H1 (cell line): ENCODE measurements at regions not wholly inside any gene's neighbourhood (a gene's known extent, or its start where the extent isn't known, plus 50 kb on each side); places are given as distances from the start of the nearest gene placed in this dataset.

Experiments used
- CTCF ChIA-PET: fragments of 300-600 bp; sonication (Branson Sonifier 250); formaldehyde crosslinking; loops from one replicate; lab custom pipeline; 2021; ENCODE audit not compliant: partially characterized antibody; lab: Charles Lee
- POLR2A ChIA-PET: fragments of 300-600 bp; sonication (Branson Sonifier 250); formaldehyde crosslinking; loops from one replicate; lab custom pipeline; 2021; ENCODE audit warnings: inconsistent platforms; ENCODE audit not compliant: partially characterized antibody; lab: Charles Lee
- DNase-seq, 2 experiments: peaks; one replicate each; pipeline versions ENCODE4 v3.0.0 to v3.0.0-alpha.2; 2010 to 2022; ENCODE audit warnings: low spot score in 2 of 2, low read depth in 1 of 2, mixed read lengths in 1 of 2
- FAIRE-seq: peaks from 2 replicates; lab custom pipeline; 2011; peaks lifted over from hg19 to GRCh38; lab: Jason Lieb, UNC
- H2AFZ ChIP-seq: 2 replicates; pipeline ENCODE4 v1.8.1; 2012; ENCODE audit warnings: low read length, inconsistent platforms
- H2AK5ac ChIP-seq: 2 replicates; pipeline ENCODE4 v1.6.1; 2013; ENCODE audit warnings: low read depth, low read length
- H2BK120ac ChIP-seq: replicated peaks from 2 replicates; pipeline ENCODE3; 2013; ENCODE audit warnings: low read depth, low read length, inconsistent platforms
- H2BK12ac ChIP-seq: 2 replicates; pipeline ENCODE4 v1.6.1; 2013; ENCODE audit warnings: low read depth, low read length
- H2BK15ac ChIP-seq: 2 replicates; pipeline ENCODE4 v1.6.1; 2013; ENCODE audit warnings: low read length
- H2BK20ac ChIP-seq: 2 replicates; pipeline ENCODE4 v1.6.1; 2013; ENCODE audit warnings: low read length
- H2BK5ac ChIP-seq: 2 replicates; pipeline ENCODE4 v1.6.1; 2013; ENCODE audit warnings: low read depth, low read length
- H3K14ac ChIP-seq: 2 replicates; pipeline ENCODE4 v1.6.1; 2013; ENCODE audit warnings: inconsistent platforms; ENCODE audit not compliant: insufficient read length
- H3K18ac ChIP-seq: 2 replicates; pipeline ENCODE4 v1.6.1; 2013; ENCODE audit warnings: low read length; ENCODE audit errors: extremely low read depth
- H3K23ac ChIP-seq: 2 replicates; pipeline ENCODE4 v1.6.1; 2013; ENCODE audit warnings: inconsistent platforms; ENCODE audit not compliant: insufficient read length
- H3K23me2 ChIP-seq: 2 replicates; pipeline ENCODE4 v1.6.1; 2013; ENCODE audit warnings: low read depth, low read length
- H3K27ac ChIP-seq: 2 replicates; pipeline ENCODE4 v1.6.1; 2011; ENCODE audit warnings: low read depth, low read length, inconsistent platforms
- H3K27me3 ChIP-seq, 4 experiments: replicated peaks in 1 of 4; 1 replicate in 1 of 4; 2 replicates in 3 of 4; pipeline versions ENCODE4 v1.6.1 to v1.8.1; 2011 to 2013; ENCODE audit warnings: low read length in 3 of 4, mild to moderate bottlenecking in 3 of 4, inconsistent platforms in 2 of 4, mixed read lengths in 2 of 4, moderate library complexity in 1 of 4; ENCODE audit not compliant: control insufficient read depth in 3 of 4, insufficient read depth in 3 of 4; ENCODE audit errors: extremely low read depth in 1 of 4
- H3K36me3 ChIP-seq, 4 experiments: 2 replicates each; pipeline versions ENCODE4 v1.6.1 to v1.8.1; 2011 to 2013; ENCODE audit warnings: mild to moderate bottlenecking in 4 of 4, low read length in 3 of 4, moderate library complexity in 2 of 4, control low read depth in 1 of 4, inconsistent platforms in 1 of 4; ENCODE audit not compliant: insufficient read depth in 4 of 4, control insufficient read depth in 2 of 4
- H3K4ac ChIP-seq: replicated peaks from 2 replicates; pipeline ENCODE3; 2013; ENCODE audit warnings: low read length, low read depth, mixed read lengths, inconsistent platforms; ENCODE audit not compliant: insufficient read length
- H3K4me1 ChIP-seq, 4 experiments: replicated peaks in 1 of 4; 1 replicate in 1 of 4; 2 replicates in 3 of 4; pipeline versions ENCODE4 v1.6.1 to v1.8.1; 2011 to 2013; ENCODE audit warnings: low read length in 3 of 4, inconsistent platforms in 2 of 4, mixed read lengths in 1 of 4; ENCODE audit not compliant: insufficient read depth in 4 of 4, control insufficient read depth in 3 of 4
- H3K4me2 ChIP-seq, 2 experiments: 2 replicates each; pipeline versions ENCODE4 v1.6.1 to v1.8.1; 2011 to 2013; ENCODE audit warnings: low read depth in 2 of 2, low read length in 2 of 2, control low read depth in 1 of 2, inconsistent platforms in 1 of 2, mild to moderate bottlenecking in 1 of 2; ENCODE audit not compliant: insufficient read depth in 1 of 2
- H3K4me3 ChIP-seq, 4 experiments: fragments of 200-600, 300-600 bp in 1 of 4; sonication (generic), shearing (Covaris generic), sonication (Bioruptor Twin) in 1 of 4; 2 replicates each; pipeline versions ENCODE4 v1.5.1 to v1.8.1; 2011 to 2016; ENCODE audit warnings: low read length in 4 of 4, low read depth in 3 of 4, control low read depth in 2 of 4, inconsistent platforms in 2 of 4, mild to moderate bottlenecking in 2 of 4, mixed read lengths in 1 of 4, moderate library complexity in 1 of 4; ENCODE audit not compliant: insufficient read depth in 2 of 4; ENCODE audit errors: extremely low read depth in 1 of 4
- H3K56ac ChIP-seq: replicated peaks from 2 replicates; pipeline ENCODE3; 2013; ENCODE audit warnings: low read depth, mild to moderate bottlenecking, mixed read lengths, low read length, inconsistent platforms; ENCODE audit not compliant: insufficient read length
- H3K79me1 ChIP-seq: 2 replicates; pipeline ENCODE4 v1.6.1; 2013; ENCODE audit warnings: low read depth, low read length, control low read depth
- H3K79me2 ChIP-seq, 2 experiments: 2 replicates each; pipeline versions ENCODE4 v1.6.1 to v1.8.1; 2012 to 2013; ENCODE audit warnings: low read length in 2 of 2, mild to moderate bottlenecking in 2 of 2, inconsistent platforms in 1 of 2; ENCODE audit not compliant: insufficient read depth in 2 of 2, control insufficient read depth in 1 of 2
- H3K9ac ChIP-seq, 4 experiments: replicated peaks in 1 of 4; 1 replicate in 1 of 4; 2 replicates in 3 of 4; pipeline versions ENCODE4 v1.6.1 to v1.8.1; 2011 to 2013; ENCODE audit warnings: low read depth in 3 of 4, low read length in 3 of 4, control low read depth in 2 of 4, mild to moderate bottlenecking in 2 of 4, moderate library complexity in 2 of 4, inconsistent platforms in 1 of 4; ENCODE audit errors: extremely low read depth in 1 of 4
- H3K9me3 ChIP-seq, 2 experiments: 2 replicates each; pipeline versions ENCODE4 v1.6.1 to v1.8.1; 2012 to 2013; ENCODE audit warnings: mild to moderate bottlenecking in 2 of 2, moderate library complexity in 2 of 2, control low read depth in 1 of 2, inconsistent platforms in 1 of 2, low read depth in 1 of 2, low read length in 1 of 2, mixed read lengths in 1 of 2; ENCODE audit not compliant: insufficient read depth in 2 of 2
- H4K20me1 ChIP-seq, 2 experiments: replicated peaks in 1 of 2; 2 replicates each; pipeline versions ENCODE3 to v1.8.1; 2011 to 2013; ENCODE audit warnings: inconsistent platforms in 2 of 2, low read length in 2 of 2, mild to moderate bottlenecking in 1 of 2; ENCODE audit not compliant: insufficient read depth in 2 of 2, control insufficient read depth in 1 of 2
- H4K5ac ChIP-seq: 2 replicates; pipeline ENCODE4 v1.6.1; 2013; ENCODE audit warnings: low read length, low read depth, mixed read lengths, inconsistent platforms; ENCODE audit not compliant: insufficient read length
- H4K8ac ChIP-seq: 2 replicates; pipeline ENCODE4 v1.8.0; 2013; ENCODE audit warnings: mild to moderate bottlenecking, moderate library complexity, low read length, inconsistent platforms; ENCODE audit not compliant: insufficient read depth; ENCODE audit errors: extremely low read depth
- H4K91ac ChIP-seq: replicated peaks from 2 replicates; pipeline ENCODE3; 2013; ENCODE audit warnings: low read length, mixed read lengths, inconsistent platforms; ENCODE audit not compliant: insufficient read length
- FOSL1 ChIP-seq: IDR thresholded peaks from 2 replicates; pipeline ENCODE4 v1.6.1; 2011; ENCODE audit warnings: mild to moderate bottlenecking, low read depth, low read length, moderate library complexity; ENCODE audit not compliant: insufficient read depth
- RAD21 ChIP-seq, 2 experiments: IDR thresholded peaks in 1 of 2; conservative IDR thresholded peaks in 1 of 2; 2 replicates each; pipeline ENCODE4 v1.6.1; 2011; ENCODE audit warnings: low read depth in 2 of 2, low read length in 2 of 2, improper control_type of control experiment in 1 of 2, inconsistent platforms in 1 of 2, mild to moderate bottlenecking in 1 of 2, moderate library complexity in 1 of 2
- RFX5 ChIP-seq: IDR thresholded peaks from 2 replicates; pipeline ENCODE4 v1.6.1; 2011; ENCODE audit warnings: low read depth, low read length, improper control_type of control experiment, borderline replicate concordance
- SP4 ChIP-seq: IDR thresholded peaks from 2 replicates; pipeline ENCODE4 v1.6.1; 2012; ENCODE audit warnings: low read length, inconsistent platforms
- TCF12 ChIP-seq: IDR thresholded peaks from 2 replicates; pipeline ENCODE4 v1.6.1; 2011; ENCODE audit warnings: low read depth, mild to moderate bottlenecking, low read length
- WGBS, 2 experiments: shearing (Covaris generic) in 1 of 2; methylation state at CpG; one replicate each; pipeline versions ENCODE4 v1.1.6 to v1.1.7; 2013 to 2015; ENCODE audit warnings: low lambda C conversion rate in 2 of 2, mixed read lengths in 2 of 2, inconsistent platforms in 1 of 2, low coverage in 1 of 2, missing lambda C conversion rate in 1 of 2; ENCODE audit not compliant: insufficient replicate concordance in 2 of 2, insufficient coverage in 1 of 2, insufficient read length in 1 of 2; ENCODE audit errors: extremely low coverage in 1 of 2, missing lambda C conversion rate in 1 of 2; 5-methylcytosine and 5-hydroxymethylcytosine counted together

DNA sequence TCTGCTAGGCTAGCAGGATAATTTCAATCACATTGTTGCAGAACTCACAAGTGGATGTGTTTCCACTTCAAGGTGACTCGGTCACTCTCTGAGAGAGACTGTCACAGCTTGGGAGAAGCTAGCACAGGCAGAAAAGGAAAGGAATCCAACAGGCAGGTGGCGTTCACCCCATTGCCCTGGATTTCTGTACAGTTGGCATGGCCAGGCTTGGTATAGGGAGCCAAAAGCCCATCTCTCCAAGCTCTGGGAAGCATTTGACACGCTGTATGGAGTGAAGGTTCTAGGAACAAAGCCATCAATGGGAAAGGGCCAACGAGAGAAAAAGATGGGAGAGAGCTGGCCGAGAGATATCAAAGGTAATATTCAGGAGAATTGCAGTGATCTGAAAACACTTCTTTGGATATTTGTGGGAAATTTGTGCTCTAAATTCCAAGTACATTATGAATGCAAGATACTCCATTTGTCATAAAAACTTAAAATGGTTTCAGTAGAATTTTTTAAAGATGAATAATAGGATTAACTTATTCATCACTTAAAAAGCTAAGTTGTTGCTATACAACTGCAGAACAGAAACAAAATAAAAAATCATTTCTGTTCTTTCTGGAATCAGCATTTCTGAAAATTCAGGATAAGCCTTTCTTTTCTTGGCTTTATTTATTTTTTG lies 223.5 kb upstream of the NTM start:
- H4K5ac ChIP-seq, result no peak overlapping the region
- H3K4me2 ChIP-seq, result no peak overlapping the region
- H3K36me3 ChIP-seq, result no peaks in the 10 kb centered on the region
- no peak overlapping the region for H3K18ac ChIP-seq
- no peak overlapping the region for H2BK12ac ChIP-seq
- no peak overlapping the region for H4K8ac ChIP-seq
- no peak overlapping the region for H3K14ac ChIP-seq
- ChIA-PET CTCF (no interaction called here), POLR2A (no interaction called here)
- H2BK120ac ChIP-seq, result no peak overlapping the region
- no peaks in the 10 kb centered on the region; a peak in 2 of 7 replicates for H3K27me3 ChIP-seq
- no peaks in the 10 kb centered on the region for H3K4me1 ChIP-seq
- TF ChIP-seq RAD21 (IDR thresholded peaks at IDR 0.05 in 1 of 2, conservative IDR thresholded peaks at IDR 0.05 in 1 of 2; ENCODE audit: low read depth in 2 of 2, low read length in 2 of 2) (peak in 1 of 2 experiments; percentile 12; a peak in 1 of 4 replicates), SP4 (no peak), RFX5 (no peak), FOSL1 (no peak), TCF12 (no peak)
- DNase-seq (no peak), FAIRE-seq (no peak)
- H3K9ac ChIP-seq, result no peak overlapping the region
- H2AK5ac ChIP-seq, result no peak overlapping the region
- no peaks in the 10 kb centered on the region for H3K79me1 ChIP-seq
- H4K91ac ChIP-seq, result no peak overlapping the region
- no peak overlapping the region for H3K27ac ChIP-seq
- WGBS, 2 experiments, result 88% methylated on average over 5 of the region's 5 CpGs; no CpG with 5 or more reads in 1 of the 2 experiments
- no peak overlapping the region for H3K56ac ChIP-seq
- no peaks in the 10 kb centered on the region for H3K79me2 ChIP-seq
- no peak overlapping the region for H3K23ac ChIP-seq
- no peak overlapping the region for H3K4ac ChIP-seq
- no peak overlapping the region for H2AFZ ChIP-seq
- no peaks in the 10 kb centered on the region; the same call in 1 of the 2 replicates for H3K23me2 ChIP-seq
- no peaks in the 10 kb centered on the region for H3K9me3 ChIP-seq
- H2BK5ac ChIP-seq, result no peak overlapping the region
- H2BK15ac ChIP-seq, result no peak overlapping the region
- no peak overlapping the region for H3K4me3 ChIP-seq
- no peak overlapping the region for H2BK20ac ChIP-seq
- no peaks in the 10 kb centered on the region for H4K20me1 ChIP-seq
